OCI-LY1 (cell line): ENCODE measurements at regions not wholly inside any gene's neighbourhood (a gene's known extent, or its start where the extent isn't known, plus 50 kb on each side); places are given as distances from the start of the nearest gene placed in this dataset.

Source experiments
- CTCF ChIP-seq: fragments of 200-600 bp; sonication (generic), shearing (Covaris generic); IDR thresholded peaks from 2 replicates; pipeline ENCODE4 v1.5.1; 2017; ENCODE audit warnings: mild to moderate bottlenecking, antibody characterized with exemption, low read length, moderate library complexity, mixed read lengths
- EZH2 ChIP-seq: fragments of 200-600 bp; sonication (generic), shearing (Covaris generic); IDR thresholded peaks from 2 replicates; pipeline ENCODE4 v1.8.0; 2017; ENCODE audit warnings: borderline replicate concordance, mixed run types, mild to moderate bottlenecking, antibody characterized with exemption, low read length, moderate library complexity, mixed read lengths

GRCh38 chr16:22668318-22668717 is 145.6 kb upstream of the HS3ST2 start:
- TF ChIP-seq CTCF (no peak), EZH2 (no peak)
